ENCODE measurements at regions not wholly inside any gene's neighbourhood (a gene's known extent, or its start where the extent isn't known, plus 50 kb on each side); places are given as distances from the start of the nearest gene placed in this dataset.

DNA sequence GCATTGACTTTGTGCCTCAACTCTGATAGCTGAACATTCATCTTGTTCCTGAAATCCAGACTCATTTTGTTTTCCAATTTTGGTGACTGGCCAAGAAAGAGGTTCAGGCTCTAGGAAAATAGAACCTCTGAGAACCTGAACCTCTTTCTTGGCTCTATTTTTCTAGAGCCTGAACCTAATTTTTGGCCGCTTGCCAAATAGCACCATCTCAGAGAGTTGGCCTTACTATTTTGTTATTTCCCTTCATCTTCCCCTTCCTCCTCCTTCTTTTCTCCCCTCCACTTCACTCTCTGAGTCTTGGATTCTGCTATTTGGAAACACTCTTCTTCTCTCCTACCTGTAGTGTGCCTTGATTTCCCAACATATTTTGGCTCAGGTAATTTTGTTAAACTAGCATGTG, 114.4 kb upstream of the CNTN1 start:
- H3K27me3 ChIP-seq (replicated peaks; ENCODE audit: control insufficient read depth, insufficient read depth, low read length), result no peaks in the 10 kb centered on the region

DNA sequence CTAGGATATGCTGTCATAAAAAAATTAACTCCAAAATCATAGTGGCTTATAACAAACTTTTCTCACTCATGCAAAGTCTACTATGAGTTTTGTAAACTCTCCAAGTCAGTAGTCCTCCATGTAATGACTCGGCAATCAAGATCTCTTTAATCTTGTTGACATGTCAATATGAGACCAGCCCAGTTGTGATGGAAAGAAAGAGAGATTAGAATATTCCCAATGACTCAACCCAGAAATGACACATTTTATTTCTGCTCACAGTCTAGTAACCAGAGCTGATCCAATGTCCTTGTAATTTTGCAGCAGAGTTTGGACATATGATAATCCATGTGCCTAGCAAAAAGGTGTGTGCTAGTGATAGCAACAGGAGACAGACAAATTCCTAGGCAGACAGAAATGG, 112.6 kb upstream of the CNTN1 start:
- no peaks in the 10 kb centered on the region for H3K36me3 ChIP-seq (ENCODE audit: control insufficient read depth, insufficient read depth, low read length)
- no peak overlapping the region for H3K4me3 ChIP-seq (replicated peaks; ENCODE audit: low read depth, low read length)
- H3K27me3 ChIP-seq (replicated peaks; ENCODE audit: control insufficient read depth, insufficient read depth, low read length), result no peaks in the 10 kb centered on the region
- no peak for DNase-seq (ENCODE audit: extremely low read depth, insufficient read length)
- TF ChIP-seq, protein P1, sequence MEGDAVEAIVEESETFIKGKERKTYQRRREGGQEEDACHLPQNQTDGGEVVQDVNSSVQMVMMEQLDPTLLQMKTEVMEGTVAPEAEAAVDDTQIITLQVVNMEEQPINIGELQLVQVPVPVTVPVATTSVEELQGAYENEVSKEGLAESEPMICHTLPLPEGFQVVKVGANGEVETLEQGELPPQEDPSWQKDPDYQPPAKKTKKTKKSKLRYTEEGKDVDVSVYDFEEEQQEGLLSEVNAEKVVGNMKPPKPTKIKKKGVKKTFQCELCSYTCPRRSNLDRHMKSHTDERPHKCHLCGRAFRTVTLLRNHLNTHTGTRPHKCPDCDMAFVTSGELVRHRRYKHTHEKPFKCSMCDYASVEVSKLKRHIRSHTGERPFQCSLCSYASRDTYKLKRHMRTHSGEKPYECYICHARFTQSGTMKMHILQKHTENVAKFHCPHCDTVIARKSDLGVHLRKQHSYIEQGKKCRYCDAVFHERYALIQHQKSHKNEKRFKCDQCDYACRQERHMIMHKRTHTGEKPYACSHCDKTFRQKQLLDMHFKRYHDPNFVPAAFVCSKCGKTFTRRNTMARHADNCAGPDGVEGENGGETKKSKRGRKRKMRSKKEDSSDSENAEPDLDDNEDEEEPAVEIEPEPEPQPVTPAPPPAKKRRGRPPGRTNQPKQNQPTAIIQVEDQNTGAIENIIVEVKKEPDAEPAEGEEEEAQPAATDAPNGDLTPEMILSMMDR (IDR thresholded peaks at IDR 0.05; ENCODE audit: insufficient read depth, low read length, poor library complexity, severe bottlenecking), result no peak

More for the DNA sequence above, 114.4 kb upstream of the CNTN1 start:
- Histone ChIP-seq H3K36me3 (ENCODE audit: control insufficient read depth, insufficient read depth, low read length) (no peaks in the 10 kb centered on the region), H3K4me3 (replicated peaks; ENCODE audit: low read depth, low read length) (no peak overlapping the region)
- no peak for DNase-seq (ENCODE audit: extremely low read depth, insufficient read length)
- TF ChIP-seq, protein P1 (IDR thresholded peaks at IDR 0.05; ENCODE audit: insufficient read depth, low read length, poor library complexity, severe bottlenecking), result no peak

DNA sequence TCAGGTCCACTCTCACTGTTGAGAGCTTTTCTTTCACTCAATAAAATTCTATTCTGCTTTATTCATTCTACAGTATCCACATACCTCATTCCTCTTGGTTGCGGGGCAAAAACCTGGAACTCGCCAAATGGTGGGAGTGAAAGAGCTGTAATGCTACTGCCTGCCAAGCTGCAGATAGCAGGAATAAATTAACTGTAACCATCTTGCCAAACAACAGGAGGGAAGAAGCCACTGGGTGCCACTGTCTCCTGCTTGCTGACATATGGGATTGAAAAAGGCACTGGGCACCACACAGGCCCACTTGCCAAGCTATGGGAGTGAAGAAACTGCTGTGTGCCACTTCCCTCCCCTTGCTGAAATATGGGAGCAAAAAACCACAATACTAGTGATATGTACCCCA, 111.9 kb upstream of the CNTN1 start:
- Histone ChIP-seq H3K36me3 (ENCODE audit: control insufficient read depth, insufficient read depth, low read length) (no peaks in the 10 kb centered on the region), H3K4me3 (replicated peaks; ENCODE audit: low read depth, low read length) (no peak overlapping the region), H3K27me3 (replicated peaks; ENCODE audit: control insufficient read depth, insufficient read depth, low read length) (no peaks in the 10 kb centered on the region)
- no peak for DNase-seq (ENCODE audit: extremely low read depth, insufficient read length)
- TF ChIP-seq, protein P1 (IDR thresholded peaks at IDR 0.05; ENCODE audit: insufficient read depth, low read length, poor library complexity, severe bottlenecking), result no peak

DNA sequence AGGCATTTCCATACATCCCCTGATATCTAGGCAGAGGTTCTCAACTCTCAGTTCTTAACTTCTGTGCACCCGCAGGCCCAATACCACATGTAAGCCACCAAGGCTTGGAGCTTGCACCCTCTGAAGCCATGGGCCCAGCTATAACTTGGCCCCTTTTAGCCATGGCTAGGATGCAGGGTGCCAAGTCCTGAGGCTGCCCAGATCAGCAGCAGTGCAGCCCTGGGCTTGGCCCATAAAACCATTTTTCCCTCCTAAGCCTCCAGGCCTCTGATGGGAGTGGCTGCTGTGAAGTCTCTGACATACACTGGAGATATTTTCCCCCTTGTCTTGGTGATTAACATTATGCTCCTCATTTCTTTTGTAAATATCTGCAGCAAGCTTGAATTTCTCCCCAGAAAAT, 110.3 kb upstream of the CNTN1 start:
- no peak overlapping the region for H3K4me3 ChIP-seq (replicated peaks; ENCODE audit: low read depth, low read length)
- TF ChIP-seq, protein P1 (IDR thresholded peaks at IDR 0.05; ENCODE audit: insufficient read depth, low read length, poor library complexity, severe bottlenecking), result no peak
- H3K36me3 ChIP-seq (ENCODE audit: control insufficient read depth, insufficient read depth, low read length), result no peaks in the 10 kb centered on the region
- DNase-seq (ENCODE audit: extremely low read depth, insufficient read length), result no peak
- no peaks in the 10 kb centered on the region for H3K27me3 ChIP-seq (replicated peaks; ENCODE audit: control insufficient read depth, insufficient read depth, low read length)

DNA sequence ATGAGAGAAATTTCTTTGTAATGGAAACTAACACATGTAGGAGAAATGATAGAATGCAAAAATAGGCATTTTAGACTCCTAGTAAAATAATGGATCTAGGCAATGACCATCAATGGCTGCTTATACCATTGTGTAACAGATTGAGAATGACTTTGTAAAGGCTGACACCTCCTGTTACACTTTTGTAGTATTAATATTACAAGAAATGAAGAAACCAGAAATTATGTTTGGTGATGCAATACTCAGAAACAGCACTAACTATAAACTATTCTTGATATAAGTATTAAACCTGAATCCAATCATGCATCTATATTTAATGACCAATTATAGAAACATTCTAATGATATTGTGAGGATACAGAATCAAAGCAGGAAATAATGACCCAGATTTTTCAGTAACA, 108.5 kb upstream of the CNTN1 start:
- no peak overlapping the region for H3K4me3 ChIP-seq (replicated peaks; ENCODE audit: low read depth, low read length)
- TF ChIP-seq, protein P1 (IDR thresholded peaks at IDR 0.05; ENCODE audit: insufficient read depth, low read length, poor library complexity, severe bottlenecking), result no peak
- no peaks in the 10 kb centered on the region for H3K27me3 ChIP-seq (replicated peaks; ENCODE audit: control insufficient read depth, insufficient read depth, low read length)
- no peak for DNase-seq (ENCODE audit: extremely low read depth, insufficient read length)
- no peaks in the 10 kb centered on the region for H3K36me3 ChIP-seq (ENCODE audit: control insufficient read depth, insufficient read depth, low read length)

DNA sequence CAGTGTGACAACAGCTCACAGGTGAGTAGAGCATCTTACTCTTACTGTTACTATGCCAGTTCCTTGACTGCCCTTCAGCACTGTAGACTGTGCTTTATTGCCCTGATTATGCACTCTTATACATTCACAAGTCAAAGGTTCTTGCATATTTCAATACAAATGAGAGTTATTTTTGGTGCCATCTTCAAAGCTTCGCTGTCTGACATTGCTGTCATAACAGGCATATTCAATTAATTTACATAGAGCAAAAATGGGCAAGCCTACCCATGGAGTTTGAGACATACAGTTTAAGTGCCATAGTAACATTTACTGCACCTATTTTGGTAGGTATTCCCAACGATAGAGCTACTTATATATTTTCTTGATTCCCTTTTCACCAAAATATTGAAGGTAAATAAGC, 107.5 kb upstream of the CNTN1 start:
- H3K4me3 ChIP-seq (replicated peaks; ENCODE audit: low read depth, low read length), result no peak overlapping the region
- no peaks in the 10 kb centered on the region for H3K27me3 ChIP-seq (replicated peaks; ENCODE audit: control insufficient read depth, insufficient read depth, low read length)
- no peaks in the 10 kb centered on the region for H3K36me3 ChIP-seq (ENCODE audit: control insufficient read depth, insufficient read depth, low read length)
- TF ChIP-seq, protein P1 (IDR thresholded peaks at IDR 0.05; ENCODE audit: insufficient read depth, low read length, poor library complexity, severe bottlenecking), result no peak
- no peak for DNase-seq (ENCODE audit: extremely low read depth, insufficient read length)

Data from GM06990 (cell line).